CD4-positive, alpha-beta T cell (primary cell): ENCODE measurements at regions not wholly inside any gene's neighbourhood (a gene's known extent, or its start where the extent isn't known, plus 50 kb on each side); places are given as distances from the start of the nearest gene placed in this dataset.

ENCODE experiments used
- ATAC-seq: fragments of 200-7000 bp; cut with Tn5 transposase; one replicate; pipeline ENCODE4 v1.10.0; 2022; ENCODE audit warnings: mild to moderate bottlenecking; ENCODE audit not compliant: poor library complexity
- CTCF ChIA-PET: fragments of 350-600 bp; sonication (Branson Sonifier 250); formaldehyde crosslinking; loops from one replicate; lab custom pipeline; 2021; ENCODE audit warnings: antibody characterized with exemption, inconsistent platforms; lab: Charles Lee
- POLR2A ChIA-PET: fragments of 350-600 bp; sonication (Branson Sonifier 250); formaldehyde crosslinking; loops from one replicate; lab custom pipeline; 2021; ENCODE audit warnings: antibody characterized with exemption, inconsistent platforms; lab: Charles Lee
- DNase-seq, 14 experiments: peaks; one replicate each; pipeline ENCODE4 v3.0.0-alpha.2; 2013 to 2020; ENCODE audit warnings: mixed read lengths in 2 of 14
- H3K27ac ChIP-seq, 2 donors: one replicate each; pipeline versions ENCODE4 v1.5.1 to v1.7.0; 2013; ENCODE audit warnings: low read length in 2 of 2, low read depth in 1 of 2, mild to moderate bottlenecking in 1 of 2
- H3K27me3 ChIP-seq, 2 experiments: 1 replicate in 1 of 2; 2 replicates in 1 of 2; pipeline versions ENCODE4 v1.6.1 to v1.7.0; 2013; ENCODE audit warnings: low read length in 2 of 2, control low read depth in 1 of 2, mild to moderate bottlenecking in 1 of 2, moderate library complexity in 1 of 2; ENCODE audit not compliant: insufficient read depth in 2 of 2, control insufficient read depth in 1 of 2
- H3K36me3 ChIP-seq: one replicate; pipeline ENCODE4 v1.6.1; 2013; ENCODE audit warnings: low read length, control low read depth; ENCODE audit not compliant: insufficient read depth
- H3K4me1 ChIP-seq: one replicate; pipeline ENCODE4 v1.6.1; 2013; ENCODE audit warnings: low read length, control low read depth; ENCODE audit not compliant: insufficient read depth
- H3K4me3 ChIP-seq: one replicate; pipeline ENCODE4 v1.5.1; 2013; ENCODE audit warnings: mild to moderate bottlenecking, low read length, moderate library complexity
- H3K9me3 ChIP-seq, 2 experiments: 1 replicate in 1 of 2; 2 replicates in 1 of 2; pipeline versions ENCODE4 v1.6.1 to v1.7.0; 2013; ENCODE audit warnings: low read length in 2 of 2, mild to moderate bottlenecking in 2 of 2, control low read depth in 1 of 2, moderate library complexity in 1 of 2; ENCODE audit not compliant: control insufficient read depth in 1 of 2, insufficient read depth in 1 of 2
- H3K27ac Mint-ChIP-seq: one replicate; pipeline ENCODE4 v1.8.0; 2020; ENCODE audit warnings: mixed read lengths
- H3K27me3 Mint-ChIP-seq: one replicate; pipeline ENCODE4 v1.8.0; 2021; ENCODE audit warnings: mixed read lengths
- H3K36me3 Mint-ChIP-seq: one replicate; pipeline ENCODE4 v1.8.0; 2021; ENCODE audit warnings: low read depth, mixed read lengths
- H3K4me1 Mint-ChIP-seq: one replicate; pipeline ENCODE4 v1.8.0; 2021; ENCODE audit warnings: low read depth, mixed read lengths
- H3K4me3 Mint-ChIP-seq: one replicate; pipeline ENCODE4 v1.8.0; 2020; ENCODE audit warnings: mild to moderate bottlenecking, mixed read lengths
- H3K9me3 Mint-ChIP-seq: one replicate; pipeline ENCODE4 v1.8.0; 2020; ENCODE audit warnings: mixed read lengths
- intact Hi-C, 2 experiments: fragments of 100-400 bp; cut with DNase I in 1 of 2; cut with micrococcal nuclease in 1 of 2; formaldehyde crosslinking; loops; one replicate each; pipeline versions ENCODE4 v1.15.1 to v1.9.0; 2023 to 2025; cut with DNase I, micrococcal nuclease
- TF ChIP-seq, protein P1 (sequence below): fragments of 200-600 bp; IDR thresholded peaks from one replicate; pipeline ENCODE4 v1.8.0; 2022; ENCODE audit warnings: antibody characterized with exemption, mild to moderate bottlenecking

DNA sequence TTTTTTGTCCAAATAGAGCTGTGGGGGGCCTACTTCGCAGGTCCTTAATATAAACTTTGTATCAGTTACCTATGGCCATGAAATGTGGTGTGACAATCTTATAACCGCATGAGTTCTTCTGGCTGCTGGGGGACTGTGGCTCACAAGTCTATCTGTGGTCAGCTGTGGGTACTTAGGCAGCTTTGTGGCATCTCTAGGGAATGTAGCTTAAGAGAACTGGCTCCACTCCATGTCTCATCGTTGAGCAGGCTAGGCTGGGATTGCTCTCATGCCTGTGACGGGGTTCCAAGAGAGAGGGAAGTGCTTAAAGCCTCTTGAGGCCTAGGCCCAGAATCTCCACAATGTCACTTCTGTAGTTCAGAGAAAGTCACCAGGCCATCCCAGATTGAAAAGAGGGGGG is 140.5 kb downstream of the BTBD3 start:
- H3K36me3 Mint-ChIP-seq = no peaks in the 10 kb centered on the region
- ATAC-seq (no peak), DNase-seq (no peak)
- POLR2A ChIA-PET = no interaction called here
- no peaks in the 10 kb centered on the region for H3K27me3 ChIP-seq
- H3K27me3 Mint-ChIP-seq = no peaks in the 10 kb centered on the region
- H3K9me3 Mint-ChIP-seq = no peaks in the 10 kb centered on the region
- no peaks in the 10 kb centered on the region for H3K4me1 ChIP-seq
- H3K27ac ChIP-seq = no peak overlapping the region
- TF ChIP-seq, protein P1, sequence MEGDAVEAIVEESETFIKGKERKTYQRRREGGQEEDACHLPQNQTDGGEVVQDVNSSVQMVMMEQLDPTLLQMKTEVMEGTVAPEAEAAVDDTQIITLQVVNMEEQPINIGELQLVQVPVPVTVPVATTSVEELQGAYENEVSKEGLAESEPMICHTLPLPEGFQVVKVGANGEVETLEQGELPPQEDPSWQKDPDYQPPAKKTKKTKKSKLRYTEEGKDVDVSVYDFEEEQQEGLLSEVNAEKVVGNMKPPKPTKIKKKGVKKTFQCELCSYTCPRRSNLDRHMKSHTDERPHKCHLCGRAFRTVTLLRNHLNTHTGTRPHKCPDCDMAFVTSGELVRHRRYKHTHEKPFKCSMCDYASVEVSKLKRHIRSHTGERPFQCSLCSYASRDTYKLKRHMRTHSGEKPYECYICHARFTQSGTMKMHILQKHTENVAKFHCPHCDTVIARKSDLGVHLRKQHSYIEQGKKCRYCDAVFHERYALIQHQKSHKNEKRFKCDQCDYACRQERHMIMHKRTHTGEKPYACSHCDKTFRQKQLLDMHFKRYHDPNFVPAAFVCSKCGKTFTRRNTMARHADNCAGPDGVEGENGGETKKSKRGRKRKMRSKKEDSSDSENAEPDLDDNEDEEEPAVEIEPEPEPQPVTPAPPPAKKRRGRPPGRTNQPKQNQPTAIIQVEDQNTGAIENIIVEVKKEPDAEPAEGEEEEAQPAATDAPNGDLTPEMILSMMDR = no peak
- H3K9me3 ChIP-seq = peaks cover 0 to 8% of the 10 kb centered on the region in 2 experiments
- H3K36me3 ChIP-seq = no peaks in the 10 kb centered on the region
- intact Hi-C loops = no loop called here
- CTCF ChIA-PET = no interaction called here
- H3K4me3 Mint-ChIP-seq = no peak overlapping the region
- H3K4me1 Mint-ChIP-seq = no peaks in the 10 kb centered on the region
- no peak overlapping the region for H3K27ac Mint-ChIP-seq
- no peak overlapping the region for H3K4me3 ChIP-seq

DNA sequence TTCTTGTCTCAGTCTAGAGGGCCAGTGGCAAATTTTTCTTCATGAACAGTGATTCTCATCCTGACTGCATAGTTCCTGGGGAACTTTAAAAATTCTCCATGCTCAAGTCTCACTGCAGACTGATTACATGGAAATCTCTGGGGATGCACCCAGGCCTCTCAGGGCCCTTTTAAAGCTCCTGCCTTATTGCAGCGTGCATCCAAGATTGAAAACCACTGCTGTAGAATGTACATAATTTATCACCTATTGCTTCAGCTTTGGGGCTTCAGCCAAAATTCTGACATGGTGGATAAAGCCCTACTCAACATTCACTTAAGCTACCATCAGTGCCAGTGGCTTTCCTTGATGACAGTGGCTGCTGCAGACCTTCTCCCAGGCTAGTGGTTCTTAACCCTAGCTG is 143.8 kb downstream of the BTBD3 start:
- no peak overlapping the region for H3K4me3 Mint-ChIP-seq
- H3K9me3 ChIP-seq = peaks cover 0 to 23% of the 10 kb centered on the region in 2 experiments
- ATAC-seq (no peak), DNase-seq (no peak)
- no peak overlapping the region for H3K27ac ChIP-seq
- intact Hi-C loops = no loop called here
- no peak overlapping the region for H3K27ac Mint-ChIP-seq
- H3K36me3 Mint-ChIP-seq = no peaks in the 10 kb centered on the region
- POLR2A ChIA-PET = no interaction called here
- TF ChIP-seq, protein P1 = no peak
- H3K27me3 ChIP-seq = no peaks in the 10 kb centered on the region
- H3K4me1 ChIP-seq = no peaks in the 10 kb centered on the region
- no peaks in the 10 kb centered on the region for H3K9me3 Mint-ChIP-seq
- no peaks in the 10 kb centered on the region for H3K4me1 Mint-ChIP-seq
- no peaks in the 10 kb centered on the region for H3K36me3 ChIP-seq
- H3K4me3 ChIP-seq = no peak overlapping the region
- no peaks in the 10 kb centered on the region for H3K27me3 Mint-ChIP-seq
- CTCF ChIA-PET = no interaction called here

DNA sequence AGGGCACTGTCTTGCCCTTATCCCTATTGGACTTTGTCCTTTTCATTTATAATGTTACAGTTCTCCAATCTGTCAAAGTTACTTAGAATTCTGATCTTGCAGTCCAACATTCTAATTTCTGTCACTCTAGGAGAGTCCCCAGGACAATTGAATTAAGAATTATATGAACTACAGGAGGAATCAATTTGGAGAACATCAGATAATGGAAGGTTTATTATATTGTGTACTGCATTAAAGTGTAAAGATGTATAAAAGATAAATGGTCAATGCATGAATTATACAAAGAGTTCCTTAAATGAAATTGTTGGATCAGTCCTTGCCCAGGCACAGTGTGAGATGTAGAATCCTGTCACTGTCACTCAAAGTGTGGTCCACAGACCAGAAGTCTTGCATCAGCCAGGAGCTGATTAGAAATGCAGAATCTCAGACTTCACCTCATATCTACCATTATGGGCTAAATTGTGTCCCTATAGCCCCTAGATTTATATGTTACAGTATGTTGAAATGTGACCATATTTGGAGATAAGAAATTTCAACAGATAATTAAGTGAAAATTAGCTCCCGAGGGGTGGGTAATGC is 145.5 kb downstream of the BTBD3 start:
- Mint-ChIP-seq H3K9me3 (no peaks in the 10 kb centered on the region), H3K36me3 (no peaks in the 10 kb centered on the region), H3K27ac (no peak overlapping the region), H3K27me3 (no peaks in the 10 kb centered on the region), H3K4me3 (no peak overlapping the region), H3K4me1 (no peaks in the 10 kb centered on the region)
- Histone ChIP-seq H3K27ac (no peak overlapping the region), H3K36me3 (no peaks in the 10 kb centered on the region), H3K4me1 (no peaks in the 10 kb centered on the region), H3K4me3 (no peak overlapping the region), H3K27me3 (no peaks in the 10 kb centered on the region), H3K9me3 (peaks cover 0 to 23% of the 10 kb centered on the region in 2 experiments)
- CTCF ChIA-PET = no interaction called here
- no peak for ATAC-seq
- TF ChIP-seq, protein P1 = no peak
- POLR2A ChIA-PET = no interaction called here
- intact Hi-C loops = no loop called here
- DNase-seq = no peak
